Thymus (tissue), 11 donors: ENCODE measurements at regions not wholly inside any gene's neighbourhood (a gene's known extent, or its start where the extent isn't known, plus 50 kb on each side); places are given as distances from the start of the nearest gene placed in this dataset.
"Not testable (repeated sequence)": the region's sequence is repeated elsewhere in the genome, so short reads cannot be mapped to it uniquely, and the experiment has no call there.

Source experiments
- DNase-seq, 9 donors: peaks; one replicate each; pipeline ENCODE4 v3.0.0-alpha.2; 2013; ENCODE audit warnings: low spot score in 9 of 9, low read depth in 6 of 9, missing footprints in 1 of 9
- H3K27ac ChIP-seq, 2 donors: one replicate each; pipeline ENCODE4 v1.5.1; 2013; ENCODE audit warnings: control low read depth in 1 of 2, low read depth in 1 of 2, low read length in 1 of 2, mild to moderate bottlenecking in 1 of 2, moderate library complexity in 1 of 2
- H3K27me3 ChIP-seq, 2 donors: one replicate each; pipeline ENCODE4 v1.5.1; 2013; ENCODE audit warnings: low read length in 1 of 2; ENCODE audit not compliant: control insufficient read depth in 2 of 2, insufficient read depth in 1 of 2
- H3K36me3 ChIP-seq, 2 donors: one replicate each; pipeline ENCODE4 v1.5.1; 2013; ENCODE audit warnings: low read length in 1 of 2, mild to moderate bottlenecking in 1 of 2, moderate library complexity in 1 of 2; ENCODE audit not compliant: control insufficient read depth in 2 of 2, insufficient read depth in 2 of 2
- H3K4me1 ChIP-seq, 2 donors: one replicate each; pipeline ENCODE4 v1.5.1; 2013; ENCODE audit warnings: low read length in 2 of 2; ENCODE audit not compliant: control insufficient read depth in 2 of 2, insufficient read depth in 2 of 2
- H3K4me3 ChIP-seq, 2 donors: one replicate each; pipeline ENCODE4 v1.5.1; 2013; ENCODE audit warnings: low read length in 2 of 2, control low read depth in 1 of 2, mild to moderate bottlenecking in 1 of 2
- H3K9me3 ChIP-seq, 2 donors: one replicate each; pipeline ENCODE4 v1.5.1; 2013; ENCODE audit warnings: low read length in 1 of 2, mild to moderate bottlenecking in 1 of 2; ENCODE audit not compliant: control insufficient read depth in 2 of 2, insufficient read depth in 1 of 2
- WGBS: extraction: QIAGEN DNeasy Blood & Tissue Kit; methylation state at CpG from one replicate; pipeline ENCODE4 v1.1.7; 2013; 5-methylcytosine and 5-hydroxymethylcytosine counted together
- donor health status: healthy.

GRCh38 chr7:82616059-82616728 lies 172.6 kb upstream of the CACNA2D1 start:
- no peaks in the 10 kb centered on the region for H3K36me3 ChIP-seq
- H3K9me3 ChIP-seq: no peaks in the 10 kb centered on the region
- H3K27ac ChIP-seq: no peak overlapping the region
- DNase-seq: no peak
- peaks cover 0 to 3% of the 10 kb centered on the region in 2 donors for H3K4me1 ChIP-seq
- H3K27me3 ChIP-seq: no peaks in the 10 kb centered on the region
- H3K4me3 ChIP-seq: no peak overlapping the region
- WGBS: 80% methylated on average over 2 of the region's 2 CpGs

GRCh38 chr7:82615527-82615926 lies 171.9 kb upstream of the CACNA2D1 start:
- 44% methylated on average over 3 of the region's 3 CpGs for WGBS
- Histone ChIP-seq H3K27me3 (no peaks in the 10 kb centered on the region), H3K27ac (no peak overlapping the region), H3K4me1 (peaks cover 0 to 3% of the 10 kb centered on the region in 2 donors), H3K9me3 (no peaks in the 10 kb centered on the region), H3K4me3 (no peak overlapping the region), H3K36me3 (no peaks in the 10 kb centered on the region)
- DNase-seq: no peak

- DNase-seq: no peak
- H3K9me3 ChIP-seq: no peaks in the 10 kb centered on the region
- H3K36me3 ChIP-seq: no peaks in the 10 kb centered on the region
- H3K4me3 ChIP-seq: no peak overlapping the region
- H3K4me1 ChIP-seq: no peaks in the 10 kb centered on the region
- no peak overlapping the region for H3K27ac ChIP-seq
- no peaks in the 10 kb centered on the region for H3K27me3 ChIP-seq
These were observed 166.2 kb upstream of the CACNA2D1 start for GRCh38 chr7:82609746-82610145.

GRCh38 chr7:82605247-82605864 lies 161.8 kb upstream of the CACNA2D1 start:
- H3K9me3 ChIP-seq: no peaks in the 10 kb centered on the region
- no peaks in the 10 kb centered on the region for H3K4me1 ChIP-seq
- 24% methylated on average over 4 of the region's 4 CpGs for WGBS

GRCh38 chr7:82602066-82602465 lies 158.5 kb upstream of the CACNA2D1 start:
- DNase-seq: no peak
- Histone ChIP-seq H3K9me3 (no peaks in the 10 kb centered on the region), H3K4me1 (no peaks in the 10 kb centered on the region), H3K4me3 (no peak overlapping the region), H3K27me3 (no peaks in the 10 kb centered on the region), H3K36me3 (no peaks in the 10 kb centered on the region), H3K27ac (no peak overlapping the region)
- 97% methylated on average over 7 of the region's 7 CpGs for WGBS

More at GRCh38 chr7:82605247-82605864, 161.8 kb upstream of the CACNA2D1 start:
- H3K4me3 ChIP-seq: no peak overlapping the region
- no peaks in the 10 kb centered on the region for H3K36me3 ChIP-seq
- peak in 2 of 9 donors; percentile 22 to 26 for DNase-seq
- H3K27me3 ChIP-seq: no peaks in the 10 kb centered on the region
- no peak overlapping the region for H3K27ac ChIP-seq

- no peak for DNase-seq
- Histone ChIP-seq H3K9me3 (no peaks in the 10 kb centered on the region), H3K36me3 (no peaks in the 10 kb centered on the region), H3K27me3 (no peaks in the 10 kb centered on the region), H3K4me1 (no peaks in the 10 kb centered on the region), H3K27ac (no peak overlapping the region), H3K4me3 (no peak overlapping the region)
- WGBS: 85% methylated on average over 3 of the region's 3 CpGs
These were observed 157.0 kb upstream of the CACNA2D1 start for GRCh38 chr7:82600531-82600930.

GRCh38 chr7:82599895-82600294 lies 156.3 kb upstream of the CACNA2D1 start:
- no peak overlapping the region for H3K27ac ChIP-seq
- no peaks in the 10 kb centered on the region for H3K36me3 ChIP-seq
- H3K4me3 ChIP-seq: no peak overlapping the region
- no peaks in the 10 kb centered on the region for H3K27me3 ChIP-seq
- no peaks in the 10 kb centered on the region for H3K9me3 ChIP-seq
- no peak for DNase-seq
- H3K4me1 ChIP-seq: no peaks in the 10 kb centered on the region

GRCh38 chr7:82598958-82599357 lies 155.4 kb upstream of the CACNA2D1 start:
- H3K4me3 ChIP-seq: no peak overlapping the region
- no peak overlapping the region for H3K27ac ChIP-seq
- no peaks in the 10 kb centered on the region for H3K4me1 ChIP-seq
- 92% methylated on average over 1 of the region's 1 CpG for WGBS
- no peak for DNase-seq
- no peaks in the 10 kb centered on the region for H3K27me3 ChIP-seq
- H3K36me3 ChIP-seq: no peaks in the 10 kb centered on the region
- H3K9me3 ChIP-seq: no peaks in the 10 kb centered on the region

GRCh38 chr7:82595795-82596194 lies 152.2 kb upstream of the CACNA2D1 start:
- 15% methylated on average over 3 of the region's 3 CpGs for WGBS
- not testable (repeated sequence) for DNase-seq

More at GRCh38 chr7:82595795-82596194, 152.2 kb upstream of the CACNA2D1 start:
- not testable (repeated sequence) for H3K27me3 ChIP-seq, H3K36me3 ChIP-seq, H3K9me3 ChIP-seq, H3K4me3 ChIP-seq, H3K4me1 ChIP-seq, H3K27ac ChIP-seq
